ENCODE measurements at regions not wholly inside any gene's neighbourhood (a gene's known extent, or its start where the extent isn't known, plus 50 kb on each side); places are given as distances from the start of the nearest gene placed in this dataset.

GRCh38 chr3:95333826-95334225, 1271.0 kb downstream of the NSUN3 start:
- ChIA-PET RAD21 (ENCODE audit: low non-redundant PET in 1 of 2, low total read pairs in 2 of 2, uncharacterized antibody in 2 of 2, unreplicated experiment in 2 of 2) (no interaction called here), POLR2A (no interaction called here), CTCF (no interaction called here)
- Histone ChIP-seq H3K36me3 (ENCODE audit: control insufficient read depth in 1 of 2, insufficient read depth in 2 of 2, low read length in 2 of 2) (no peaks in the 10 kb centered on the region), H3K27me3 (ENCODE audit: insufficient read depth, low read length) (no peaks in the 10 kb centered on the region), H3K4me1 (ENCODE audit: control insufficient read depth in 1 of 2, insufficient read depth in 2 of 2, low read length in 2 of 2) (no peaks in the 10 kb centered on the region), H3K4me3 (replicated peaks in 1 of 2; ENCODE audit: low read depth in 1 of 2, low read length in 2 of 2) (no peak overlapping the region), H3K9ac (ENCODE audit: low read length) (no peak overlapping the region), H2AFZ (ENCODE audit: low read depth, low read length, poor library complexity, severe bottlenecking) (no peak overlapping the region), H3K9me3 (ENCODE audit: control insufficient read depth in 1 of 2, insufficient read depth in 1 of 2, low read depth in 1 of 2, low read length in 2 of 2) (peaks cover 4 to 7% of the 10 kb centered on the region in 2 experiments; a peak in 2 of 4 replicates), H4K20me1 (ENCODE audit: insufficient read depth) (no peaks in the 10 kb centered on the region), H3K27ac (ENCODE audit: low read depth, low read length) (no peak overlapping the region), H3K9me2 (ENCODE audit: insufficient read depth) (no peaks in the 10 kb centered on the region), H3K4me2 (ENCODE audit: low read length) (no peak overlapping the region), H3K79me2 (ENCODE audit: insufficient read depth, low read length) (no peaks in the 10 kb centered on the region)
- ATAC-seq (no peak), DNase-seq (ENCODE audit: low read depth, low spot score) (no peak)
- intact Hi-C loops (cut with micrococcal nuclease), result no loop called here
- TF ChIP-seq CEBPB (IDR thresholded peaks at IDR 0.05; ENCODE audit: low read depth) (no peak), CTCF (IDR thresholded peaks at IDR 0.05 in 2 of 3, conservative IDR thresholded peaks at IDR 0.05 in 1 of 3; ENCODE audit: borderline replicate concordance in 1 of 3, insufficient read depth in 1 of 3, low read depth in 2 of 3, low read length in 2 of 3) (no peak)
- no TSS peak for BruUV-seq (replicated peaks)

GRCh38 chr3:95334461-95334860, 1271.6 kb downstream of the NSUN3 start:
- Histone ChIP-seq H3K4me3 (replicated peaks in 1 of 2; ENCODE audit: low read depth in 1 of 2, low read length in 2 of 2) (no peak overlapping the region), H3K79me2 (ENCODE audit: insufficient read depth, low read length) (no peaks in the 10 kb centered on the region), H3K4me2 (ENCODE audit: low read length) (no peak overlapping the region), H3K27ac (ENCODE audit: low read depth, low read length) (no peak overlapping the region), H3K27me3 (ENCODE audit: insufficient read depth, low read length) (no peaks in the 10 kb centered on the region), H2AFZ (ENCODE audit: low read depth, low read length, poor library complexity, severe bottlenecking) (no peak overlapping the region), H3K9me2 (ENCODE audit: insufficient read depth) (no peaks in the 10 kb centered on the region), H4K20me1 (ENCODE audit: insufficient read depth) (no peaks in the 10 kb centered on the region), H3K9ac (ENCODE audit: low read length) (no peak overlapping the region), H3K9me3 (ENCODE audit: control insufficient read depth in 1 of 2, insufficient read depth in 1 of 2, low read depth in 1 of 2, low read length in 2 of 2) (peaks cover 4 to 7% of the 10 kb centered on the region in 2 experiments; a peak in 2 of 4 replicates), H3K4me1 (ENCODE audit: control insufficient read depth in 1 of 2, insufficient read depth in 2 of 2, low read length in 2 of 2) (no peaks in the 10 kb centered on the region), H3K36me3 (ENCODE audit: control insufficient read depth in 1 of 2, insufficient read depth in 2 of 2, low read length in 2 of 2) (no peaks in the 10 kb centered on the region)
- DNase-seq (ENCODE audit: low read depth, low spot score), result no peak
- ChIA-PET RAD21 (ENCODE audit: low non-redundant PET in 1 of 2, low total read pairs in 2 of 2, uncharacterized antibody in 2 of 2, unreplicated experiment in 2 of 2) (no interaction called here), CTCF (no interaction called here), POLR2A (no interaction called here)
- intact Hi-C loops (cut with micrococcal nuclease), result no loop called here
- BruUV-seq (replicated peaks), result no TSS peak
- ATAC-seq, result no peak
- TF ChIP-seq POLR2AphosphoS5 (IDR thresholded peaks at IDR 0.05; ENCODE audit: low read depth, low read length), result no peak
- no peak for TF ChIP-seq ZNF274 (IDR thresholded peaks at IDR 0.05; ENCODE audit: low read depth, low read length)
- no peak for TF ChIP-seq ZBTB33 (IDR thresholded peaks at IDR 0.05; ENCODE audit: extremely low read depth, insufficient replicate concordance, low read length)
- no peak for TF ChIP-seq JUND (IDR thresholded peaks at IDR 0.05)
- TF ChIP-seq ELF1 (IDR thresholded peaks at IDR 0.05; ENCODE audit: borderline replicate concordance, low read depth), result no peak
- no peak for TF ChIP-seq FOSL1 (IDR thresholded peaks at IDR 0.05; ENCODE audit: low read depth)
- TF ChIP-seq CBX3 (IDR thresholded peaks at IDR 0.05; ENCODE audit: low read depth), result no peak
- no peak for TF ChIP-seq CTCF (IDR thresholded peaks at IDR 0.05 in 2 of 3, conservative IDR thresholded peaks at IDR 0.05 in 1 of 3; ENCODE audit: borderline replicate concordance in 1 of 3, insufficient read depth in 1 of 3, low read depth in 2 of 3, low read length in 2 of 3)
- no peak for TF ChIP-seq MAX (IDR thresholded peaks at IDR 0.05)
- no peak for TF ChIP-seq POLR2A (IDR thresholded peaks at IDR 0.05; ENCODE audit: borderline replicate concordance, extremely low read depth, insufficient read depth, insufficient read length)
- TF ChIP-seq CEBPB (IDR thresholded peaks at IDR 0.05; ENCODE audit: low read depth), result no peak
- no peak for TF ChIP-seq YY1 (IDR thresholded peaks at IDR 0.05; ENCODE audit: extremely low read depth, insufficient replicate concordance, low read depth, low read length)
- TF ChIP-seq EZH2phosphoT487 (IDR thresholded peaks at IDR 0.05; ENCODE audit: borderline replicate concordance), result no peak
